ENCODE measurements at regions not wholly inside any gene's neighbourhood (a gene's known extent, or its start where the extent isn't known, plus 50 kb on each side); places are given as distances from the start of the nearest gene placed in this dataset.

DNA sequence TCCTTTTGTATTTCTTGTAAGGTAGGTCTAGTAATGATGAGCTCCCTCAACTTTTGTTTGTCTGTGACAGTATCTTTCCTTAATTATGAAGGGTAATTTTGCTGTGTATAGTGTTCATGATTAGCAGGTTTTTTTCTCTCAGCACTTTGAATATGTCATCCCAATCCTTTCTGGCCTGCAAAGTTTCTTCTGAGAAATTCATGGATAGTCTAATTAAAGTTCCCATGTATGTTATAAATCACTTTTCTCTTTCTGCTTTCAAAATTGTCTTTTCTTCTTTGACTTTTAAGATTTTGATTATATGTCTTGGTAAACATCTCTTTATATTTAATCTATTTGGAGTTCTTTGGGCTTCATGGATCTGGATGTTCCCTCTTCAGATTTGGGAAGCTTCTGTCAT is 54.3 kb upstream of the ZKSCAN2 start:
- H3K9me3 ChIP-seq = peaks cover 7% of the 10 kb centered on the region; the same call in 1 of the 2 replicates
- ChIA-PET CTCF (no interaction called here), POLR2A (no interaction called here)
- H3K4me1 ChIP-seq (ENCODE audit: control insufficient read depth in 1 of 2, insufficient read depth in 2 of 2, low read depth in 1 of 2, low read length in 1 of 2) = no peaks in the 10 kb centered on the region
- no peak overlapping the region for H3K4me3 ChIP-seq (ENCODE audit: low read depth in 2 of 2, low read length in 1 of 2)
- H4K20me1 ChIP-seq (ENCODE audit: insufficient read depth) = no peaks in the 10 kb centered on the region
- H3K9me2 ChIP-seq = no peaks in the 10 kb centered on the region
- no peaks in the 10 kb centered on the region for H3K36me3 ChIP-seq (replicated peaks in 1 of 2; ENCODE audit: control insufficient read depth in 1 of 2, insufficient read depth in 2 of 2, low read length in 1 of 2)
- H3K27me3 ChIP-seq (ENCODE audit: insufficient read depth) = no peaks in the 10 kb centered on the region
- H3F3A ChIP-seq (replicated peaks; ENCODE audit: insufficient read depth) = no peaks in the 10 kb centered on the region
- H3K27ac ChIP-seq (ENCODE audit: low read depth in 2 of 2, low read length in 1 of 2) = no peak overlapping the region
- no peak for DNase-seq
- H2AFZ ChIP-seq (ENCODE audit: low read depth) = no peak overlapping the region
- TF ChIP-seq JUND (IDR thresholded peaks at IDR 0.05) (no peak), YY1 (IDR thresholded peaks at IDR 0.05; ENCODE audit: low read depth) (no peak), EZH2phosphoT487 (IDR thresholded peaks at IDR 0.05; ENCODE audit: borderline replicate concordance, low read depth) (no peak), RCOR1 (IDR thresholded peaks at IDR 0.05; ENCODE audit: low read length) (no peak), ELF1 (IDR thresholded peaks at IDR 0.05) (no peak), MXI1 (IDR thresholded peaks at IDR 0.05; ENCODE audit: low read depth, low read length) (no peak), RAD21 (IDR thresholded peaks at IDR 0.05; ENCODE audit: low read length) (no peak)
- TF ChIP-seq, protein P1, sequence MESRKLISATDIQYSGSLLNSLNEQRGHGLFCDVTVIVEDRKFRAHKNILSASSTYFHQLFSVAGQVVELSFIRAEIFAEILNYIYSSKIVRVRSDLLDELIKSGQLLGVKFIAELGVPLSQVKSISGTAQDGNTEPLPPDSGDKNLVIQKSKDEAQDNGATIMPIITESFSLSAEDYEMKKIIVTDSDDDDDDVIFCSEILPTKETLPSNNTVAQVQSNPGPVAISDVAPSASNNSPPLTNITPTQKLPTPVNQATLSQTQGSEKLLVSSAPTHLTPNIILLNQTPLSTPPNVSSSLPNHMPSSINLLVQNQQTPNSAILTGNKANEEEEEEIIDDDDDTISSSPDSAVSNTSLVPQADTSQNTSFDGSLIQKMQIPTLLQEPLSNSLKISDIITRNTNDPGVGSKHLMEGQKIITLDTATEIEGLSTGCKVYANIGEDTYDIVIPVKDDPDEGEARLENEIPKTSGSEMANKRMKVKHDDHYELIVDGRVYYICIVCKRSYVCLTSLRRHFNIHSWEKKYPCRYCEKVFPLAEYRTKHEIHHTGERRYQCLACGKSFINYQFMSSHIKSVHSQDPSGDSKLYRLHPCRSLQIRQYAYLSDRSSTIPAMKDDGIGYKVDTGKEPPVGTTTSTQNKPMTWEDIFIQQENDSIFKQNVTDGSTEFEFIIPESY (IDR thresholded peaks at IDR 0.05; ENCODE audit: borderline replicate concordance, low read depth) = no peak
- no peak overlapping the region for H3K9ac ChIP-seq
- no peak overlapping the region for H3K4me2 ChIP-seq
- H3K79me2 ChIP-seq (ENCODE audit: insufficient read depth) = no peaks in the 10 kb centered on the region

DNA sequence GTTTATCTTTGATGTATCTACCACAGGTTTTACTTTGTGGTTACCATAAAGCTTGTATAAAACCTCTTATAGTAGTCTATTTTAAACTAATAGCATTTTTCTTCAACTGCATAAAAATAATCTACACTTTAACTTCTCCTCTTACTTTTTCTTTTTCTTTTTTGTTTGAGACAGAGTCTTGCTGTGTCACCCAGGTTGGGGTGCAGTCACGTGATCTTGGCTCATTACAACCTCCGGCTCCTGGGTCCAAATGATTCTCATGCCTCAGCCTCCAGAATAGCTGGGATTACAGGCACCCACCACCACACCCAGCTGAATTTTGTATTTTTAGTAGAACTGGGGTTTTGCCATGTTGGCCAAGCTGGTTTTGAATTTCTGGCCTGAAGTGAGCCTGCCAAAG is 53.4 kb upstream of the ZKSCAN2 start:
- Histone ChIP-seq H3K9me3 (peaks cover 7% of the 10 kb centered on the region; the same call in 1 of the 2 replicates), H3K27ac (ENCODE audit: low read depth in 2 of 2, low read length in 1 of 2) (no peak overlapping the region), H4K20me1 (ENCODE audit: insufficient read depth) (no peaks in the 10 kb centered on the region), H3K4me3 (ENCODE audit: low read depth in 2 of 2, low read length in 1 of 2) (no peak overlapping the region), H3K4me2 (no peak overlapping the region), H3F3A (replicated peaks; ENCODE audit: insufficient read depth) (no peaks in the 10 kb centered on the region), H3K4me1 (ENCODE audit: control insufficient read depth in 1 of 2, insufficient read depth in 2 of 2, low read depth in 1 of 2, low read length in 1 of 2) (no peaks in the 10 kb centered on the region), H3K36me3 (replicated peaks in 1 of 2; ENCODE audit: control insufficient read depth in 1 of 2, insufficient read depth in 2 of 2, low read length in 1 of 2) (no peaks in the 10 kb centered on the region), H3K9me2 (no peaks in the 10 kb centered on the region), H3K9ac (no peak overlapping the region), H3K79me2 (ENCODE audit: insufficient read depth) (no peaks in the 10 kb centered on the region), H2AFZ (ENCODE audit: low read depth) (no peak overlapping the region), H3K27me3 (ENCODE audit: insufficient read depth) (no peaks in the 10 kb centered on the region)
- no peak for DNase-seq
- WGBS (ENCODE audit: low lambda C conversion rate) = 19% methylated on average over 2 of the region's 2 CpGs
- POLR2A ChIA-PET = no interaction called here
- no peak for TF ChIP-seq FOSL2 (IDR thresholded peaks at IDR 0.05; ENCODE audit: borderline replicate concordance, low read depth)
- TF ChIP-seq, protein P2, sequence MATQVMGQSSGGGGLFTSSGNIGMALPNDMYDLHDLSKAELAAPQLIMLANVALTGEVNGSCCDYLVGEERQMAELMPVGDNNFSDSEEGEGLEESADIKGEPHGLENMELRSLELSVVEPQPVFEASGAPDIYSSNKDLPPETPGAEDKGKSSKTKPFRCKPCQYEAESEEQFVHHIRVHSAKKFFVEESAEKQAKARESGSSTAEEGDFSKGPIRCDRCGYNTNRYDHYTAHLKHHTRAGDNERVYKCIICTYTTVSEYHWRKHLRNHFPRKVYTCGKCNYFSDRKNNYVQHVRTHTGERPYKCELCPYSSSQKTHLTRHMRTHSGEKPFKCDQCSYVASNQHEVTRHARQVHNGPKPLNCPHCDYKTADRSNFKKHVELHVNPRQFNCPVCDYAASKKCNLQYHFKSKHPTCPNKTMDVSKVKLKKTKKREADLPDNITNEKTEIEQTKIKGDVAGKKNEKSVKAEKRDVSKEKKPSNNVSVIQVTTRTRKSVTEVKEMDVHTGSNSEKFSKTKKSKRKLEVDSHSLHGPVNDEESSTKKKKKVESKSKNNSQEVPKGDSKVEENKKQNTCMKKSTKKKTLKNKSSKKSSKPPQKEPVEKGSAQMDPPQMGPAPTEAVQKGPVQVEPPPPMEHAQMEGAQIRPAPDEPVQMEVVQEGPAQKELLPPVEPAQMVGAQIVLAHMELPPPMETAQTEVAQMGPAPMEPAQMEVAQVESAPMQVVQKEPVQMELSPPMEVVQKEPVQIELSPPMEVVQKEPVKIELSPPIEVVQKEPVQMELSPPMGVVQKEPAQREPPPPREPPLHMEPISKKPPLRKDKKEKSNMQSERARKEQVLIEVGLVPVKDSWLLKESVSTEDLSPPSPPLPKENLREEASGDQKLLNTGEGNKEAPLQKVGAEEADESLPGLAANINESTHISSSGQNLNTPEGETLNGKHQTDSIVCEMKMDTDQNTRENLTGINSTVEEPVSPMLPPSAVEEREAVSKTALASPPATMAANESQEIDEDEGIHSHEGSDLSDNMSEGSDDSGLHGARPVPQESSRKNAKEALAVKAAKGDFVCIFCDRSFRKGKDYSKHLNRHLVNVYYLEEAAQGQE (IDR thresholded peaks at IDR 0.05; ENCODE audit: low read depth, low read length) = no peak
- TF ChIP-seq RCOR1 (IDR thresholded peaks at IDR 0.05; ENCODE audit: low read length) = no peak
- no peak for TF ChIP-seq SIN3A (IDR thresholded peaks at IDR 0.05; ENCODE audit: borderline replicate concordance, low read depth, low read length)
- TF ChIP-seq TAF1 (IDR thresholded peaks at IDR 0.05; ENCODE audit: borderline replicate concordance, low read depth, low read length) = no peak
- no peak for TF ChIP-seq RFX5 (IDR thresholded peaks at IDR 0.05; ENCODE audit: low read length)
- TF ChIP-seq, protein P3, sequence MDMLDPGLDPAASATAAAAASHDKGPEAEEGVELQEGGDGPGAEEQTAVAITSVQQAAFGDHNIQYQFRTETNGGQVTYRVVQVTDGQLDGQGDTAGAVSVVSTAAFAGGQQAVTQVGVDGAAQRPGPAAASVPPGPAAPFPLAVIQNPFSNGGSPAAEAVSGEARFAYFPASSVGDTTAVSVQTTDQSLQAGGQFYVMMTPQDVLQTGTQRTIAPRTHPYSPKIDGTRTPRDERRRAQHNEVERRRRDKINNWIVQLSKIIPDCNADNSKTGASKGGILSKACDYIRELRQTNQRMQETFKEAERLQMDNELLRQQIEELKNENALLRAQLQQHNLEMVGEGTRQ (IDR thresholded peaks at IDR 0.05; ENCODE audit: borderline replicate concordance, low read depth, low read length) = no peak
- no peak for TF ChIP-seq RXRA (IDR thresholded peaks at IDR 0.05; ENCODE audit: borderline replicate concordance, low read depth)
- no peak for TF ChIP-seq TCF12 (IDR thresholded peaks at IDR 0.05)
- no peak for TF ChIP-seq RAD21 (IDR thresholded peaks at IDR 0.05; ENCODE audit: low read length)
- no peak for TF ChIP-seq GABPA (IDR thresholded peaks at IDR 0.05; ENCODE audit: low read depth)
- TF ChIP-seq ELF1 (IDR thresholded peaks at IDR 0.05) = no peak
- TF ChIP-seq NRF1 (IDR thresholded peaks at IDR 0.05; ENCODE audit: low read depth, low read length) = no peak
- no peak for TF ChIP-seq FOXJ3 (CRISPR knock-in tag; IDR thresholded peaks at IDR 0.05)
- no peak for TF ChIP-seq YY1 (IDR thresholded peaks at IDR 0.05; ENCODE audit: low read depth)
- TF ChIP-seq TEAD4 (IDR thresholded peaks at IDR 0.05; ENCODE audit: borderline replicate concordance, insufficient read depth) = no peak
- CTCF ChIA-PET = no interaction called here

All from SK-N-SH (cell line).